Smooth muscle cell (in vitro differentiated cells): ENCODE measurements at regions not wholly inside any gene's neighbourhood (a gene's known extent, or its start where the extent isn't known, plus 50 kb on each side); places are given as distances from the start of the nearest gene placed in this dataset.

Experiments
- DNase-seq: peaks from one replicate; lab custom pipeline; 2025; ENCODE audit not compliant: unreplicated experiment; lab: John Stamatoyannopoulos, UW
- H2AFZ ChIP-seq: fragments of 200-600 bp; sonication (generic); 2 replicates; pipeline ENCODE4 v1.6.0; 2016; ENCODE audit warnings: antibody characterized with exemption, low read depth, mild to moderate bottlenecking
- H3F3A ChIP-seq: fragments of 200-600 bp; sonication (generic); 2 replicates; pipeline ENCODE4 v1.6.0; 2017; ENCODE audit warnings: antibody characterized with exemption, low read depth
- H3K27ac ChIP-seq: fragments of 200-600 bp; sonication (generic); 2 replicates; pipeline ENCODE4 v1.5.1; 2016; ENCODE audit warnings: low read depth, mild to moderate bottlenecking
- H3K27me3 ChIP-seq: fragments of 200-600 bp; sonication (generic); 2 replicates; pipeline ENCODE4 v1.6.1; 2016; ENCODE audit warnings: low read depth, mild to moderate bottlenecking
- H3K36me3 ChIP-seq: fragments of 200-600 bp; sonication (generic); 2 replicates; pipeline ENCODE4 v1.5.1; 2016; ENCODE audit warnings: low read depth
- H3K4me1 ChIP-seq: fragments of 200-600 bp; sonication (generic); 2 replicates; pipeline ENCODE4 v1.5.1; 2016; ENCODE audit warnings: low read depth
- H3K4me2 ChIP-seq: fragments of 200-600 bp; sonication (generic); 2 replicates; pipeline ENCODE4 v1.6.0; 2016; ENCODE audit warnings: mild to moderate bottlenecking
- H3K4me3 ChIP-seq: fragments of 200-600 bp; sonication (generic); 2 replicates; pipeline ENCODE4 v1.5.1; 2016; ENCODE audit warnings: mild to moderate bottlenecking
- H3K79me2 ChIP-seq: fragments of 200-600 bp; sonication (generic); 2 replicates; pipeline ENCODE4 v1.6.0; 2016; ENCODE audit warnings: low read depth, mild to moderate bottlenecking
- H3K9ac ChIP-seq: fragments of 200-600 bp; sonication (generic); 2 replicates; pipeline ENCODE4 v1.6.0; 2016; ENCODE audit warnings: low read depth
- H3K9me3 ChIP-seq: fragments of 200-600 bp; sonication (generic); replicated peaks from 2 replicates; pipeline ENCODE4 v1.5.1; 2016; ENCODE audit warnings: low read depth
- H4K20me1 ChIP-seq: fragments of 200-600 bp; sonication (generic); 2 replicates; pipeline ENCODE4 v1.6.0; 2016; ENCODE audit warnings: low read depth
- CTCF ChIP-seq: fragments of 200-600 bp; sonication (generic); IDR thresholded peaks from 2 replicates; pipeline ENCODE4 v1.5.1; 2017; ENCODE audit warnings: borderline replicate concordance, mild to moderate bottlenecking, antibody characterized with exemption; ENCODE audit not compliant: insufficient read depth, poor library complexity, severe bottlenecking
- WGBS: methylation state at CpG from one replicate; pipeline ENCODE4 v1.1.7; 2016; ENCODE audit warnings: low lambda C conversion rate; 5-methylcytosine and 5-hydroxymethylcytosine counted together

- H3K9me3 ChIP-seq, result no peaks in the 10 kb centered on the region
- no peaks in the 10 kb centered on the region for H3K79me2 ChIP-seq
- H3K4me2 ChIP-seq, result peak overlapping the region; percentile 76
- no peak overlapping the region for H3K4me3 ChIP-seq
- 3% methylated on average over 2 of the region's 2 CpGs for WGBS
- no peak for DNase-seq
- H3K4me1 ChIP-seq, result no peaks in the 10 kb centered on the region
- H3K36me3 ChIP-seq, result no peaks in the 10 kb centered on the region
- TF ChIP-seq CTCF, result no peak
- H2AFZ ChIP-seq, result no peak overlapping the region
- H3K9ac ChIP-seq, result no peak overlapping the region
- H3K27ac ChIP-seq, result peak overlapping the region; percentile 83
- H3F3A ChIP-seq, result no peaks in the 10 kb centered on the region
- no peaks in the 10 kb centered on the region for H3K27me3 ChIP-seq
- H4K20me1 ChIP-seq, result no peaks in the 10 kb centered on the region
Observed at GRCh38 chr9:80873861-80874260, 815.5 kb downstream of the TLE1 start.

- no peak overlapping the region for H2AFZ ChIP-seq
- peaks cover 2% of the 10 kb centered on the region for H3K9me3 ChIP-seq
- no peak overlapping the region for H3K4me2 ChIP-seq
- peaks cover 1% of the 10 kb centered on the region for H3F3A ChIP-seq
- H3K27ac ChIP-seq, result no peak overlapping the region
- no peaks in the 10 kb centered on the region for H4K20me1 ChIP-seq
- no peak overlapping the region for H3K9ac ChIP-seq
- no peaks in the 10 kb centered on the region for H3K79me2 ChIP-seq
- no peaks in the 10 kb centered on the region for H3K4me1 ChIP-seq
- H3K4me3 ChIP-seq, result no peak overlapping the region
- DNase-seq, result no peak
- TF ChIP-seq CTCF, result no peak
- no peaks in the 10 kb centered on the region for H3K27me3 ChIP-seq
- H3K36me3 ChIP-seq, result no peaks in the 10 kb centered on the region
Observed at GRCh38 chr9:80871596-80871995, 817.8 kb downstream of the TLE1 start.

GRCh38 chr9:80867731-80868130 lies 821.6 kb downstream of the TLE1 start:
- Histone ChIP-seq H3K9ac (no peak overlapping the region), H3K4me1 (no peaks in the 10 kb centered on the region), H3K27ac (no peak overlapping the region), H3K27me3 (no peaks in the 10 kb centered on the region), H3K4me2 (no peak overlapping the region), H3K9me3 (peaks cover 3% of the 10 kb centered on the region), H4K20me1 (no peaks in the 10 kb centered on the region), H2AFZ (no peak overlapping the region), H3K79me2 (no peaks in the 10 kb centered on the region), H3F3A (peaks cover 3% of the 10 kb centered on the region), H3K36me3 (no peaks in the 10 kb centered on the region), H3K4me3 (no peak overlapping the region)
- no peak for DNase-seq
- TF ChIP-seq CTCF, result no peak

GRCh38 chr9:80866576-80867227 lies 822.6 kb downstream of the TLE1 start:
- Histone ChIP-seq H3K36me3 (no peaks in the 10 kb centered on the region), H3K27ac (no peak overlapping the region), H4K20me1 (no peaks in the 10 kb centered on the region), H2AFZ (no peak overlapping the region), H3K9me3 (peaks cover 3% of the 10 kb centered on the region), H3K4me3 (no peak overlapping the region), H3K4me1 (no peaks in the 10 kb centered on the region), H3K4me2 (no peak overlapping the region), H3F3A (peaks cover 3% of the 10 kb centered on the region), H3K9ac (no peak overlapping the region), H3K79me2 (no peaks in the 10 kb centered on the region), H3K27me3 (no peaks in the 10 kb centered on the region)
- no peak for DNase-seq
- no peak for TF ChIP-seq CTCF
- WGBS, result 49% methylated on average over 2 of the region's 2 CpGs
